Inflammatory macrophage treated with lipopolysaccharide for 1 hour (primary cell): ENCODE measurements at regions not wholly inside any gene's neighbourhood (a gene's known extent, or its start where the extent isn't known, plus 50 kb on each side); places are given as distances from the start of the nearest gene placed in this dataset.
A peak's percentile ranks its signal among the peaks of the same experiment; 100 is the strongest.
"Not testable (repeated sequence)": the region's sequence is repeated elsewhere in the genome, so short reads cannot be mapped to it uniquely, and the experiment has no call there.

Experiments
- DNase-seq, 2 donors: peaks; one replicate each; pipeline ENCODE4 v3.0.0-alpha.2; 2020 to 2022

DNA sequence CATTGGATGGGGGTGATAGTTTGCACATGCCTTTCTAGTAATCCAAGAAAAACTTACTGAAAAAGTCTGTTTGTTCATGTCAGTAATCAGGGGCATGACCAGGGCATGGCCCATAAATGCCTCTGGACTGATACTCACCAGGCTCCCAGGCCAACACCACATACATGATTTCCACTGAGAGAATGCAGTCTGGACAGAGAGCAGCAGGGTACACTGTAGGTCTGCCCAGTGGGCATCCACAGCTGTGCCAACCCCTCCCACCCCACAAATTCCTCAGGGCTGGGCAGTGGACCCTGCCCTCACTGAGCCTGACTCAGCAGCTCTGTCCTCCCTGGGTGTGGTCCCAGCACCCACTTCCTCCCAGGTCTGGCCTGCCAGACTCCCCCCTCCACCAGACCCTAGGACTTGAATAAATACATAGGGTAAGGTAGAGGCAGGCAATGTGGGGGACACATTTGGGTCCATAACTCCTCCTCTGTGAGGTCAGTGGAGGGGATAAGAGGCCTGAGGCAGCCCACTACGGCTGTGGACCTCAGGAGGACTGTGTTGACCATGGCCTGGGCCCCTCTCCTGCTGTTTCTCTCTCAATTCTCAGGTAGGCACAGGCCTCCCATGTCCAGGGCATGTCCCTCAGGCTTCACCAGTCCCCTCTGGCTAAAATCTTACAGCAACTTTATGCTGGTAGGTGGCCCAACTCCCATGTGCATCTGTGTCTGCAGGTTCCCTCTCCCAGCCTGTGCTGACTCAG is 92.2 kb upstream of the TOP3B start:
- no peak for DNase-seq

DNA sequence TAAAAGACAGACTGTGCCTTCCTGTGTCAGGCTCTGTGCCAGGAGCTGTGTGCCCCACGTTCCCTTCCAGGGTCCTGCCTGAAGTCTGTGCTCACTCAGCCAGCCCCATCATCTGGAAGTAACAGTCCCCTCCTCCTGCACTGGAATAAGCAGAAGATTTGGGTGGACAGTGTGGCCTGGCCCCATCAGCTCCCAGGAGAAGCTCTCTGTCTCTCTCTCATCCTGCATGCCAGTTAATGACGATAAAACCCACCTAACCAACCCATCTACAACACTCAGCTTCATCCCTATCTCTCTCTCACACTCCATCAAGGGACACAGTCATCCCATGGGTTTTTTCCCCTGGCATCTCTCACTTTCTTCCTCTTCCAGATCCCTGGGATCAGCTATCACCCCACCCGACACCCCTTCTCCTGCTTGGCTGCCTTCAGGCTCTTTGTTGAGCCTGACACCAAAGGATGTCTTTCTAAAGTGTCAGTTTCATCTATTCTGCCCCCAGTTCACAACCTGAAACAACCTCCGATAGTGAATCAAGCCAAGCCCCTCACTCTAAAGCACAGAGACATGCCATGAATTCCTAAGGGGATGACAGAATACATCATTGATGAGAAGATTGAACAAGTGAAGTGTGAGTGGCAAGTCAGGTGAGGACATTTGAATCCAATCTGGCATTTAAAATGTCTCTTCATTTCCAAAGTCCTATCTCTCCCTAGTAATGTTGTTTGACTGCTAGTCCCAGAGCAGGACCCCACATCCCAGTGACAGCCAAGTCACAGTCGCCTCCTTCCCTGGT is 91.4 kb upstream of the TOP3B start:
- DNase-seq, result no peak

DNA sequence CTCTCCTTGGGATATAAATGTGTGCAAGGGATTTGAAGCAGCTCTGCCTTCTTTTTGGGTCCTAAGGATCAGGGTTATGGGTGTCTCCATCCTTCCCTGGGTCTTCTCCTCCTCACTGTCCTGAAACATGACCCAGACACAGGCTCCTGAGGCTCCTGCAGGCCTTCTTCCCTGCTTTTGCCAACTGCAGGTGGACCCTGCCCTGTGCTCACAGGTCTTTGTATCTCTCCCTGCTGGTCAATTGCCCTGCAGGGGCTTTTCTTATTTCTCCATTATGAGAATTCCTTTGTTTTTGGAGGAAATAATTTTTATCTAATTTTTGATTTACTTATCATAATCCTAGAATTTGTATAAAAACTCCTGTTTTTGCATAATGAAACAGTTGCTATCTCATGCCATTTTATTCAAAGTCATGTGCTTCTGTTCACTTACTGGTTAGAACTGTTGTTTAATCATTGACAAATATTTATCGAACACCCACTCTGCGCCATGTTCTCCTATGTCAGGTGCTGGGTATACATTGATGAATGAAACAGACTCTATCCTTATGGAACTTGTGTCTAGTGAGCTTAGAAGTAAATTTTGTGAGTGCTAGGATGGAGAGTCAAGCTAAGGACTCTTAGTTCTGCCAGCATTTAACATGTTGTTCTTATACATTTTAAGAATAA is 89.7 kb upstream of the TOP3B start:
- DNase-seq, result no peak

DNA sequence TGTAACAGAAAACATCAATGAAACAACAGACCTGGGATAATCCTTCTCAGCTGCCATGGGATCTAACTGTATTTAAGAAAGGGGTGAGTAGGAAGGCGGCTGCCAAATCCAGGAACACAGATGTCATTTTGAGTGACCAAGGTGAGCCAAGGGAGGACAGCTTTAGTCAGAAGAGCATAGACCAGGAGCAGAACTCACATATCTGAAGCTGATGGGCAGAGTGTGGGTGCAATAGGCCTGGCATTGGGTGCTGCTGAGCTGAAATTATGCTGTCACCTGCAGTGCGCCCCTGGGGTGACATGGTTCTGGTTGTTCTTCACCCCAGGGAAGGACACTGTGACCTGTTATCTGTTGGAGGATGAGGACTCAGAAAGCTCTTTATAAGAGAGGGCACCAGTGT is 88.9 kb upstream of the TOP3B start:
- DNase-seq, result no peak

DNA sequence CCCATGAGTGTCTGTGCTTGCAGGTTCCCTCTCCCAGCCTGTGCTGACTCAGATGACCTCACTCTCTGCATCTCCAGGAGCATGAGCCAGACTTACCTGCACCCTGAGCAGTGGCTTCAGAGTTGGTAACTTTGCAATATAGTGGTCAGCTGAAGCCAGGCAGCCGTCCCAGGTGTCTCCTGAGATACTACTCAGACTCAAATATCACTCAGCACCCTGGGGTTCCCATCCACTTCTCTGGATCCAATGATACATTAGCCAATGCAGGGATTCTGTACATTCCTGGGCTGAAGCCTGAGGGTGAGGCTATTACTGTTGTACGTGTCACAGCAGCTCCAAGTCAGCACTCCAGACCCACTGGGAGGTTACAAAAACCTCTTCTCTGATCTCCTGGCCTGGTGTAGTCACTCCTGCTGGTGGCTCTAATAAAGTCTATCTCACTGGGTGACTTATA is 87.8 kb upstream of the TOP3B start:
- DNase-seq, result no peak

DNA sequence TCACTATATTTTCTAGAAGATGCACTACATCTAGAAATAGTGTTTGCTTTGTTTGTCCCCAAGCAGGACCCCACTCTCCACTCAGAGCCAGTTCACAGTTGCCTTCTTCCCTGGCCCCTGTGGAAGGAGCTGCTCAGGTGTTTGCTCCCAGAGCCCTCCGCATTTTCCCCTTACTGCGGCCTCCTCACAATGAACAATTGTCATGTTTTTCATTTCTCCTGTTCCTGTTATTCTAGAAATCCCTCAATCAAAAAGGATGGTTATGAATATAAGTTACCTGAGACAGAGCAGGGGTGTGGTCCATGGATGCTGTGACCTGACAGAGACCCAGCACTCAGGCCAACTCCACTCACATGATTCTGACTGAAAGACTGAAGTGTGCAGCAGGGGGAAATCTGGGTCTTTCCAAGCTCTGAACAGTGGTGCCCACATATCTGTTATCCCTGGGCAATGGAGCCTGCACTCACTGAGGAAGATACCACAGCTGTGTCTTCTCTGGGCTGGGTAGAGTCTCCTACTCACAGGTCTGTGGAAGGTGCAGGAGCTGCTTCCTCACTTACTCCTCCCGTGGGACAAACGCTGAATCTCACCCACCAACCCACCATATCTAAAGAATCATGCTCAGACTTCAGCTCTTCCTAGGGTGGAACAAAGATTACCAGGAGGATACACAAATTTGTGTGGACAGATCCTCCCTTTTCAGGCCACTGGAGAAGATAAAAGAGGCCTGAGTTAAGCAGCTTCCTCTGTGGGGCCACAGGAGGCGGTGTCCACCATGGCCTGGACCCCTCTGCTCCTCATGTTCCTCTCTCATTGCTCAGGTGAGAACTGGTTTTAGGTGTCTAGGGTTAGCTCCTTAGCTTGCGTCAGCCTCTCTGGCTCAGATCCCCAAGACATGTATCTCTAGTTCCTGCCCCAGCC is 87.1 kb upstream of the TOP3B start:
- peak in 1 of 2 donors; percentile 27 for DNase-seq

DNA sequence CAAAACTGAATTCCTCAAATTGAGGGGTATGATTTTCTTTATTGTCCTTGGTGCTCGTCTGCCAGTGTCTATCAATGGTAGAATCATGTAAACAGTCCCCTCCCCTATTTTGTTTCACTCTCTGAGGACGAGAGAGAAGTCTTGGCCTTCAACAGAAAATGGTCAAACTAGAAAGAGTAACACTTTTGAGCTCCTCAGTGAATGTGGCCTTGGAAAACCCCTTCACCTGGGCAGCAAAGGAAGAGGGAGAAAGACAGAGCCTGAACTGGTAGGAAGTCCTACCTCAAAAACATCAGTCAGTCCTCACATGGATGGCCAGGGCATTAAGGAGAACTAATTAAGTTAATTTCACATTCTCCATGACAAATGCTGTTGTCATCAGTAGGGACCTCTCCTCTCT is 86.1 kb upstream of the TOP3B start:
- no peak for DNase-seq

DNA sequence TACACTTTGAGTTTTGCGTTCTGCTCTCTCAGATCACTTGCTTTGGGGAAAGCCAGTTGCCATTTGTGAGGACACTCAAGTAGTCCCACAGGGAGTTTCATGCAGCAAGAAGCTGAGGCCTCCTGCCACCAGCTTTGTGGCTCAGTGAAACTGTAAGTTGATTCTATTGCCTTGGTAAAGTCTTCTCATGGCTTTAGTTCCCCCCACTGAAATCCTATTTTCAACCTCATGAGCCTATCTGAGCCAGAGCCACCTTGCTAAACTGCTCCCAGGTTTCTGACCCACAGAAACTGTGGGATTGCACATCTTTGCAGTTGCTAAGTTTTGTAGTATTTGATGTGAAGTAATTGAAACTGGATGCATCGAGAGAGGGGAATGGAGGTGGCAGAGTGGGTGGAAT is 85.4 kb upstream of the TOP3B start:
- no peak for DNase-seq

DNA sequence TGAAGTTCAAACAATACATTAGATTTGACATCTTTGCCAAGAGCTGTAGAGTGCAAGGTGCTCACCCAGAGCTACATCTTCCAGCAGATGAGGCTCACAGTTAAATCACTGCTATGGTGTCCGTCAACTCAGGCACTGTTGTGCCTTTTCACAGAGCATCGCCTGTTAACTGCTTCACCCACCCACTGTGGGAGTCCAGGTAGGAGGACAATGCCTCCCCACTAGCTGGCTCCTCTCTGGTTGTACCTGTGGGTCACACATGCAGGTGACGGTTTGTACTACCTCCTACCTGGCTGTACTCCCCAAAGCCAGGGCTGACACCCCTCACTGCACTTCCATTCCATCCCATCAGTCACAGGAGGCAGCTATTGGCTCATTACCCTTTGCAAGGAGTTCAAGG is 84.6 kb upstream of the TOP3B start:
- DNase-seq, result no peak

DNA sequence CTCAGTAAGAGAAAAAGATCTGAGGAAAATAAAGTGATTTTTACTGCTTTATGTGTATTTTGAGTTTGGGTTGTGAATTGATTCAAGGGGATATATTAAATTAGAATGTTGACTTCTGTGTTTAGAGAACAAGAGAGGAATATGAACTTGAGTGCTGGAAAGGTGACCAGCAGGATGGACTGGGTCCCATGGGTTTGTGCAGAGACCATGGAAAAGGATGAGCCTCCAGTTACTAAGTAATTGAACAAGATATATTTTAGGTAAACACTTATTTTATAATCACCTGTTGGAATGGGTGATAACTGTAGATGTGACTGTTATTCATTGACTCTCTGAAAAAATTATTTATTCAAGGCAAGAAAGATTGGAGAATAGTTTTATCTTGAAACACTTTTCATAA is 82.0 kb upstream of the TOP3B start:
- DNase-seq, result no peak

DNA sequence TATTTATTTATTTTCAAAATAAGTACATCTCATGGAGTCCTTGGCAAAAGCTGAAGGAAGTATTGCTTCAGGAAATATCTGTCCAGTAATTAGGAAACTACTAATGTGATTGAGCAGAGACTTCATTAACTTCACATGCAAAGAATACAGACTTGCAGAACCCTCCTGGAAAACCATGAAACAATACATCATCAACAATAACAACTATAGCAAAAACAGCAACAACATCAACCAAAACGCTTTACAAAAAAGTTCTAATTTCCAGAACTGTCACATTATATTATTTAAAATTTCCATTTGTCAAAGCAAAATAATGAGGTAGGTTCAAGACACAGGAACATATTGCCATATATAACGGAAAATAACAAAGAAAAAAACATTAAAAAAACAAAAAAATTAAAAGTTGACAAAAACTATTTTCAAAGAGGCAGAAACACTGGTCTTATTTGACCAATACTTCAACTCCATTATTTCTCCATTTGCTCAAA is 79.8 kb upstream of the TOP3B start:
- no peak for DNase-seq

DNA sequence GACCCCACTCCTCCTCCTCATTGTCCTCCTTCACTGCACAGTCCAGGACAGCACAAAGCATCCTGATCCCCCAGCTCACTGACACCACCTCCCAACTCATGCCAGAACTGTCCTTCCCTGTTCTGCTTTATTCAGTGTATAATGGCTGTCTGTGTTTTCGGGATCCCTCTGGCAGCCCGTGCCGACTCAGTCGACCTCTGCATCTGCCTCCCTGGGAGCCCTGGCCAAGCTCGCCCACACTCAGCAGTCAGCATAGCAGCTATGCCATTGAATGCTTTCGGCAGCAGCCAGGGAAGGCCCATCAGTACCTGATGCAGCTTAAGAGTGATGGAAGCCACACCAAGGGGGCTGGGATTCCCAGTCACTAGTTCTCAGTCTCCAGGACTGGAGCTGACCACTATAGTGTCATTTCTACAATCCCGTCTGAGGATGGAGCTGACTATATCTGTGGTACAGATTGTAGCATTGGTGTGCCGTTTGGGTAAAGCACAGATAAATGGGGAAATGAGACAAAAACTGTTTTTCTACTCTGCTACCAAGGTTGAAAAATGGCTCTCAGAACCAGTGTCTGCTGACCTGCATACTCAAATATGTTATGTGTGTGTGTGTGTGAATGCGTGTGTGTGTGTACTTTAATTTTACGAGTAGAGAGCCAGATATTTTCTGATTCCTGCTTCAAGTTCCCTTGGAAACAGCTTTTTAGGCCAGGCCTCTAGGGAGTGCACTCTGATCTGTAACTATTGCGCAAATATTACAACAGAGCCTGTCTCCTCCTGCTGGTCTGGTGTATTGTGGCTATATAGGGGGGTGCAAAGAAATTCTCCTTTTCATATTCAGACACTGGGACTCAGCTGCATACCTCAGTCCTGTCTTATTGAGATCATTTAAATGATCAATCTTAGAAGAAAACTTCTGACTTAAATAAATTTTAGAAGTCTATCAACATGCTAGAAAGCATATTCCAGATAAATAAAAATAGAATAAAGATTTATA is 78.8 kb upstream of the TOP3B start:
- peak; percentile 65 to 76 for DNase-seq

DNA sequence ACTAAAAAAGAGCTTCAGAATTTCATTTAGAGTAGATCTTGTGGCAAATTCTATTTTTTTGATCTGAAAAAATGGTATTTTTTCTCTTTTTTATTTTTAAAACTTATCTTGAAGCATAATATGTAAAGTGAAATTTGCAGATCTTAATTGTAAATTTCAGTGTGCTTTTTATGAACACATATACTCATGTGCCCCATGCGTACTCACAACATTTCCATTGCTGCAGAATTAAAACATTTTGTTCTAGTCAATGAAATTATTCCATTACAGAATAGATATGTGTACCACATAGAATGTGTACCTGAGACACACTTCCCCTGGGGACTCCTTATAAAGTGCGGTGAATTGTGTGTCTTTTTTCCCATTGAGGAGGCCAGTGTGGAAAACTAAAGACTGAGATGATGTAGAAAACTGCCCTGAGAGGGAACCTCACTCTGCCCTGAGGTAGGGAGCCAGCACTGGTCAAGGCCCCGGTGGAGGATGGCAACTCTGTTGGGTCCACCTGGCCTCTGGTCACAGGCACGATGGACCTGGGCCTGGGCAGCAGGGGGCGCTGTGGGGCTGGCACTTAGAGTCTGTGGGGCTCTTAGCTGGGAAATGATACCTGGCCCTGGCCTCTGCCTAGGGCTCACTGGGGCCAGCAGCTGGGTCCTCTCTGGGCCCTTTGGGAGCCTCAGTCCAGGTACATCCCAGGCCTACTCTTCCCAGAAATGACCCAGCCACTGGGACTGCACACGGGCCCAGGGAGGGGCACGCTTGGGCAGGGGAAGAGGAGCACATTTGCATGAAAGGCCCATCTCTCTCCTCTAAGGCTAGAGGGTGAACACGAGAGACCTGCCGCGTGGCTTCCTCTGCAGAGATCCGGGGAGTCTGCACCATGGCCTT is 77.9 kb upstream of the TOP3B start:
- DNase-seq, result peak; percentile 32 to 80

DNA sequence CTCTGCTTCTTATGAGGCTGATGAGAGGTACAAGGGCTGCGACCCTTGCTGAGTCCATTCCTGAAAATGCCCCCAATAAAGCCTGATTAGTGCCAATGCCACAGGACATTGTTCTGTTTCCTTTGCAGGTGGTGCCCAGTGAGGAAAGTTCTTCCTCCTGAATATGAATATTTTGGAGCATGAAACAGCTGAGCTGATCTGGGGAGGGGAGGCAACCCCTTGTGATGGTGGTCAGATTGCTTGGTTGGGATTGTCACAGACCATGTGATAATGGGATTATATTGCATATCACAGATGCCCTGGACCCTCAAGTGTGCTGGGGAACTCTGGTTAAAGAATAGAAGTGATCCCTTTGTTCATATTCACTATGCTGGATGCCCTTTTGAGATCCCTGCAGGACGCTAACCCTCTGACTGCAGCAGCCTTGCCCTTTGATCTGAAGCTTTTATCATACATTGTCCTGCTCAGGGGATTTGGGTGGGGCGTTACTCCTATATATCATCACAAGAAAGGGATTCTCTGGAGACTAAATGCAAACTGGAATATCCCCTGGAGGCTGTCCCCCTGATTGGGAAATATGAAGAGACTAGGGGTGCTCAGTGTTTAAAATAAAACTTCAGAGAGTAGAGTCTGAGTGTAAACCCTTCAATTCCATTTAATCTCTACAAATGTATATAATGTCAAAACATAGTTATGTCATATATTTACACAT is 76.9 kb upstream of the TOP3B start:
- no peak for DNase-seq

DNA sequence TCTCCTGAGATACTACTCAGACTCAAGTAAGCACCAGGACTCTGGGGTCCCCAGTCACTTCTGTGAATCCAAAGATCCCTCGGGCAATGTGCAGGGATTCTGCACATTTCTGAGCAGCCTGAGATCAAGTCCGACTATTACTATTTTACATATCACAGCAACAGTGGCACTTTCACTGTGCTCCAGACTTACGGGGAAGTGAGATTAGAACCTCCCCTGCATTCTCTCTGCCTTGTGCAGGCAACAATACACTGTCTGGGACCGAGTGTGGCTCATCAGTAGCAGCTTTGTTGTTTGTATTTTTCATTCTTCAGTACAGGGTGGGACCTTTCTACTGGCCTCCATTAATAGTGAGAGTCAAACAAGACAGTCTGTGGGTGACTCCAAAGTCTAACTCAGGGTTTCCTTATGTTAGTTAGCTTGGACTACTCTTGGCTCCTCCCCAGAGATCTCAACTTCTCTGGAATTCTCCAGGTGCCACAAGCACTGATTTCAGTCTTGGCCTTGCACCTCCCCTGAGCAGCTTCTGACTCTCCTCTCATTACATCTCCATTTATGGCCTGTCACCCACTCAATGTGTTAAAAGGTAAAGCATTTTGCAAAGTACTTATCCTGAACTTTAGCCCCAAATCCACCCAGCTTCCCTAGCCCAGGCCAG is 76.2 kb upstream of the TOP3B start:
- DNase-seq, result no peak

DNA sequence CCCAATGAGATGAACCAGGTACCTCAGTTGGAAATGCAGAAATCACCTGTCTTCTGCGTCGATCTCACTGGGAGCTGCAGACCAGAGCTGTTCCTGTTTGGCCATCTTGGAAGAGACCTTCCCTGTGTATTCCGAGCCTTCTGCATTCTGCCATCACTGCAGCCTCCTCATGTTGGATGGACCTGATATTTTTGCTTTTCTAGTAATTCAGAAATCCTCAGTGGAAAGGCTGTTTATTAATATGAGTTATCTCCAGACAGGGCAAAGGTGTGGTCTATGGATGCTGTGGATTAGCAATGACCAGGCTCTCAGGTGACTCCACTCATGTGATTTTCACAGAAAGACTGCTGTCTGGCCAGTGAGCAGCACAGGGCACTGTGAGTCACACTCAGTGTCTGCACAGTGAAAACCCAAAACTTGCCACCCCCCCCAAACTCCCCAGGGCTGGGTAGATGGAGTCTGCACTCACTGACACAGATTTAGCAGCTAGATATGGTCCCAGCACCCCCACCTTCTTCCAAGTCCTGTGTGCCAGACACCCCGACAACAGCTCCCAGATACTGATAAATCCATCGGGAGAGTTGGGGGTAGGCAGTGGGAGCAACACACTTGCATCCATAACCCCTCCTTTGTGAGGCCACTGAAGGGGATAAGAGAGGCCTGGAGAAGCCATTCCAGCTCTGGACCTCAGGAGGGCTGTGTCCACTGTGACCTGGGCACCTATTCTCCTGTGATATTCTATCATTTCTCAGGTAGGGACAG is 75.2 kb upstream of the TOP3B start:
- no peak for DNase-seq

DNA sequence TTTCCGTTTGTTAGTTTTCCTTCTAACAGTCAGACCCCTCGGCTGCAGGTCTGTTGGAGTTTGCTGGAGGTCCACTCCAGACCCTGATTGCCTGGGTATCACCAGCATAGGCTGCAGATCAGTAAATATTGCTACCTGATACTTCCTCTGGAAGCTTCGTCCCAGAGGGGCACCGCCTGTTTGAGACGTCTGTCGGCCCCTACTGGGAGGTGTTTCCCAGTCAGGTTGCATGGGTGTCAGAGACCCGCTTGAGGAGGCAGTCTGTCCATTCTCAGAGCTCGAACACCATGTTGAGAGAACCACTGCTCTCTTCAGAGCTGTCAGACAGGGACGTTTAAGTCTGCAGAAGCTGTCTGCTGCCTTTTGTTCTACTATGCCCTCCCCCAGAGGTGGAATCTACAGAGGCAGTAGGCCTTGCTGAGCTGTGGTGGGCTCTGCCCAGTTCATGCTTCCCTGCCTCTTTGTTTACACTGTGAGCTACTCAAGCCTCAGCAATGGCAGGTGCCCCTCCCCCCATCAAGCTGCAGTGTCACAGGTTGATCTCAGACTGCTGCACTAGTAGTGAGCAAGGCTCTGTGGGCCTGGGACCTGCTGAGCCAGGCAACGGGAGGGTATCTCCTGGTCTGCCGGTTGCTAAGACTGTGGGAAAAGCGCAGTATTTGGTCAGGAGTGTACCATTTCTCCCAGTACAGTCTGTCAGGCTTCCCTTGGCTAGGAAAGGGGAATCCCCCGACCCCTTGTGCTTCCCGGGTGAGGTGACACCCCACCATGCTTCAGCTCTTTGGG is 74.4 kb upstream of the TOP3B start:
- DNase-seq, result not testable (repeated sequence)
